ENCODE measurements at regions not wholly inside any gene's neighbourhood (a gene's known extent, or its start where the extent isn't known, plus 50 kb on each side); places are given as distances from the start of the nearest gene placed in this dataset.

DNA sequence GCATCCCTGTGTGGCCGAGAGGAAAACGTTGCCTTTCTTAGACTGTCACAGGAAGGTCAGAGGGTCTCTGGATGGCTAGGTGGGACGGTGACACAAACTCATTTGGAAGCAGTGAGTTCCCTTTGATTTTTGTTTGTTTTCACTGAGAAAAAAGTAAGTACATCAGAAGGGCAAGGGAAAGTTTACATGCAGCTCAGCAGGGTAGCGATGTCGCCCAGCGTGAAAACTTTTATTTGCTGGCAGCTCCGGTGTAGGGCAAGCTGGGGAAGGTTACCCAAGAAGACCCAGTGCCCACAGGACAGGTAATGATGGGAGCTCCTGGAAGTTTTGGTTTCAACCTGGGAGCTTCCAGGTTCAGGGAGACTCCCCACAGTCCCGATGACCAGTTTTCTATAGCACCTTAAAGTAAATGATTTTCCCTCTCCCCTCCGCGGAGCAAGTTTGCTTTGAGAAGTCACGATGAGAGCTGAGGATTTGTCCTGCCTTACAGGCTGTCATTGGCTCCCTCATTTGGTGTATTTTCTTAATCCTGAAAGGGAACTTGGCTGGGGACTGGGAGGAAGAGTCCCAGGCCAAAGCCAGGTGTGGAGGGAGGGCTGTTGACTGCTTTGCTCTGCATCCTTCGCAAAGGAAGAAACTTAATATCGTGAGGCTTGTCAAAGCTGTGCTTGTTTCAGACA is 64.7 kb upstream of the ESRRB start:
- DNase-seq (ENCODE audit: low spot score), result no peak
- H3K4me1 Mint-ChIP-seq (ENCODE audit: low read depth), result peaks cover 5% of the 10 kb centered on the region
- H3K27ac Mint-ChIP-seq, result no peak overlapping the region
- intact Hi-C loops (cut with micrococcal nuclease), result no loop called here
- peaks cover 49% of the 10 kb centered on the region for H3K27me3 Mint-ChIP-seq (ENCODE audit: insufficient read depth)
- H3K9me3 Mint-ChIP-seq, result no peaks in the 10 kb centered on the region
- no peak overlapping the region for H3K4me3 Mint-ChIP-seq
- H3K36me3 Mint-ChIP-seq (ENCODE audit: low read depth), result no peaks in the 10 kb centered on the region

DNA sequence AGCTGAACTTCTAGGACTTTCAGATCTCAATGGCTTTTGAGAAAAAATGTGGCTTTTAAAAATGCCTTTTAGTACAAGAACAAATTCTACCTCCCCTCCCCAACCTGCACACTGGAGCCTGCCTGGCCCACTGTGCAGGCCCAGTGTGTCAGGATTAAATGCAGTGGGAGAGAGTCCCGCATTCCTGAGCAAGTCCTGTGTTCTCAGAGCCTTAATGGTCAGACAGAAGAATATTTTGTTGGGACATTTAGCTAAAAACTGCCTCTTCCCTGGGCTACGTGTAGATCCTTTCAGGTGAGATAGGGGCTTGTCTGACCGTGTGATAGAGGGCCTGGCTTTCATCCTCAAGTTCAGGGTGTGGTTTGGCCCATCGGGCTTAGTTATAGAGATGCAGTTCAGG is 63.1 kb upstream of the ESRRB start:
- no peaks in the 10 kb centered on the region for H3K9me3 Mint-ChIP-seq
- intact Hi-C loops (cut with micrococcal nuclease), result no loop called here
- no peak for DNase-seq (ENCODE audit: low spot score)
- no peak overlapping the region for H3K4me3 Mint-ChIP-seq
- H3K4me1 Mint-ChIP-seq (ENCODE audit: low read depth), result peaks cover 5% of the 10 kb centered on the region
- H3K27ac Mint-ChIP-seq, result no peak overlapping the region
- H3K36me3 Mint-ChIP-seq (ENCODE audit: low read depth), result no peaks in the 10 kb centered on the region
- H3K27me3 Mint-ChIP-seq (ENCODE audit: insufficient read depth), result peaks cover 45% of the 10 kb centered on the region

DNA sequence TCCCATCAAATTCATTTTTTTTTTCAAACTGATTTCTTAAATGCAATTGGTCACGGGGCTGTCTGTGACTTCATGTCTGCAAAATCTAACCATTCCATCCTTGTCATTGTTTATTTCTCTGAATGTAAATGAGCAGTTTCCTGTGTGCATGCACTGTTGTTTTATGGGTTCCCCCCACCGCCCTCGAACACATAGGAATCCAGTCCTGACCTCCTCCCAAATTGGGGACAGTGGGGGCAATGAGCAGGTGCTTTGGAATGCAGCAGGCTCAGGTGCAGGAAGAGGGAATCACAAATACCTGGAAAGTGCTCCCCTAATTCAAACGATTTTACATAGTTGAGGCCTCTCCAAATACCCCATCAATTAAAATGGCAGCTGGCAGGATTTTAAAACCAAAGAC is 62.6 kb upstream of the ESRRB start:
- no peak overlapping the region for H3K27ac Mint-ChIP-seq
- no peak for DNase-seq (ENCODE audit: low spot score)
- H3K4me1 Mint-ChIP-seq (ENCODE audit: low read depth), result peaks cover 5% of the 10 kb centered on the region
- H3K4me3 Mint-ChIP-seq, result no peak overlapping the region
- intact Hi-C loops (cut with micrococcal nuclease), result no loop called here
- H3K27me3 Mint-ChIP-seq (ENCODE audit: insufficient read depth), result peaks cover 42% of the 10 kb centered on the region
- no peaks in the 10 kb centered on the region for H3K36me3 Mint-ChIP-seq (ENCODE audit: low read depth)
- H3K9me3 Mint-ChIP-seq, result no peaks in the 10 kb centered on the region

DNA sequence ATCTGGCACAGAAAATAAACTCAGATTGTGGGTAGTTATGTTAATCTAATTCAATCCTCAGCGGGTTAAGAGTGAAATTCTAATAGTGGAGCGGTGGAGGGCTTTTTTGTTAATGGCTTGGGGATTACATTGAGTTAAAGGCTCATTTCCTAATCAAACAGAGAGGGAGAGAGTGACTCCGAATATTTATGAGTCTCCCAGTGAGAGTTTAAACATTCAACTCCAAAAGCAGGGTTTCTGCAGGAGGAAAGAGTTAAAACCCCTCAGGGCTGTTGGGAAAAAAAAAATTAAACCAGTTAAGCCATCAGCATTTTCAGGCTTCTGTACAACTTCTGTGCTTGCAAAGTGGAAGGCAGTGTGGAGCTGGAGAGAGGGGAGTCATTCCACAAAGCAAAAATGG is 62.1 kb upstream of the ESRRB start:
- Mint-ChIP-seq H3K27me3 (ENCODE audit: insufficient read depth) (peaks cover 40% of the 10 kb centered on the region), H3K27ac (no peak overlapping the region), H3K36me3 (ENCODE audit: low read depth) (no peaks in the 10 kb centered on the region), H3K9me3 (no peaks in the 10 kb centered on the region), H3K4me3 (no peak overlapping the region), H3K4me1 (ENCODE audit: low read depth) (peaks cover 5% of the 10 kb centered on the region)
- DNase-seq (ENCODE audit: low spot score), result no peak
- intact Hi-C loops (cut with micrococcal nuclease), result no loop called here

DNA sequence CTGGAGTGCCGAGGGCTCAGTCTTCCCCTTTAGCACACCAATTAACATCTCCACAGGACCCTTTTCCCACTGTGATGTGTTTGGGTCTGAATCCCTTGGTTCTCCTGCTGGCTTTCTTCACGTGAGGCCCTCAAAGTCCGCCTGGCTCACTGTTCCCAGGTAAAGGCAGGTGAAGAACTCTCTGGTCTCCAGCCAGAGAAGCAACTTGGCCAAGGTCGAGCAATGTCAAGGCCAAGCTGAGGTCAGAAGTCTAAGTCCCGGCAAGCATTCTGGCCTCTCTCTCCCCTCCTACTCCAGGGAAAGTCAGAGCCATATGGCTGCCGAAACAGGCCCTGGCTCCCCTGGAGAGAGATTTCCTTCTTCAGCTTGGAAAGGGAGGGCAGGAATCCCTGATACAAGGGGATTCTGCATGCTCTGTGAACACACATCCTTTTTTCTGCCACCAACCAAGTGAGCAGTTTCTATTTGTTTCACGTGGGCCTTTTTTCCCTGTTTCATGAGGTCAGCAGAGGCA is 61.4 kb upstream of the ESRRB start:
- intact Hi-C loops (cut with micrococcal nuclease), result no loop called here
- Mint-ChIP-seq H3K9me3 (no peaks in the 10 kb centered on the region), H3K4me1 (ENCODE audit: low read depth) (peaks cover 5% of the 10 kb centered on the region), H3K27me3 (ENCODE audit: insufficient read depth) (peaks cover 35% of the 10 kb centered on the region), H3K36me3 (ENCODE audit: low read depth) (no peaks in the 10 kb centered on the region), H3K27ac (no peak overlapping the region), H3K4me3 (no peak overlapping the region)
- no peak for DNase-seq (ENCODE audit: low spot score)

DNA sequence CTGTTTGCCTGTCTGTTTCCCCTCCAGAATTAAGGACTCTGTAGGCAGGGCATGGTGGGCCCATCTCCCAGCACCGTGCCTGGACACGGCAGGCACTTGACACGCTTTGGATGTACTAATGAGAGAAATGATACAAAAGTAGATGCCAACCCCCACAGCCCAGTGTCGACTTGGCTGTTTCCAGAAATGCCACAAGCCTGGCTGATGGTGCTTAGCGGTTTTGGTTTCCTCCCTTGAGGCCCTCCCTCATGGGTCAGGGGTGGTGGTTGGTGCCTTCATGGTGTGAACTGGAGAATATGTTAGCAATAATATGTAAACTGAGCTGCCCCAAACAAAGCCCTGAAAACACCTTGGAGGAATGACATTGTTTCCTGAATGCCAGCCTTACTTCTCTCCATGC is 55.5 kb upstream of the ESRRB start:
- no peaks in the 10 kb centered on the region for H3K36me3 Mint-ChIP-seq (ENCODE audit: low read depth)
- intact Hi-C loops (cut with micrococcal nuclease), result no loop called here
- no peaks in the 10 kb centered on the region for H3K9me3 Mint-ChIP-seq
- H3K4me1 Mint-ChIP-seq (ENCODE audit: low read depth), result no peaks in the 10 kb centered on the region
- H3K4me3 Mint-ChIP-seq, result no peak overlapping the region
- no peak overlapping the region for H3K27ac Mint-ChIP-seq
- DNase-seq (ENCODE audit: low spot score), result no peak
- peaks cover 8% of the 10 kb centered on the region for H3K27me3 Mint-ChIP-seq (ENCODE audit: insufficient read depth)

DNA sequence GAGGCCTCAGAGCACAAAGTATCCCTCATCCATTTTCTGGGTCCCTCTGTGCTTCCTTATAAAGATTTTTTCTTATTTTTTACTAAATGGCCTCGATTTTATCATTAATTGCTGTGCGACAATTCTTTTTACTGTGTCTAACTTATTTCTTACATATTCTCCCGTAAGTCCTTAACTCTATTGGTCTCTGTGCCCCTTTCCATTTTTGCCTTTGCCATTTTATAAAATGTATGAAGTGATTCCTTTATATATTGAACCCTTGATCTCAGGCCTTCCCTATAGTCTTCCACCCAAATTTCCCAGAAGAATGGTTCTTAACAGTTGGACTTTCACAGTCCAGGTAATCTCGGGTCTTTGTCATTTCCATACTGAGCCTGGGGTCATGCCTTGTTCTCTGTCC is 55.0 kb upstream of the ESRRB start:
- peaks cover 8% of the 10 kb centered on the region for H3K27me3 Mint-ChIP-seq (ENCODE audit: insufficient read depth)
- no peak overlapping the region for H3K27ac Mint-ChIP-seq
- H3K4me1 Mint-ChIP-seq (ENCODE audit: low read depth), result no peaks in the 10 kb centered on the region
- no peak for DNase-seq (ENCODE audit: low spot score)
- no peaks in the 10 kb centered on the region for H3K9me3 Mint-ChIP-seq
- H3K36me3 Mint-ChIP-seq (ENCODE audit: low read depth), result no peaks in the 10 kb centered on the region
- intact Hi-C loops (cut with micrococcal nuclease), result no loop called here
- no peak overlapping the region for H3K4me3 Mint-ChIP-seq

DNA sequence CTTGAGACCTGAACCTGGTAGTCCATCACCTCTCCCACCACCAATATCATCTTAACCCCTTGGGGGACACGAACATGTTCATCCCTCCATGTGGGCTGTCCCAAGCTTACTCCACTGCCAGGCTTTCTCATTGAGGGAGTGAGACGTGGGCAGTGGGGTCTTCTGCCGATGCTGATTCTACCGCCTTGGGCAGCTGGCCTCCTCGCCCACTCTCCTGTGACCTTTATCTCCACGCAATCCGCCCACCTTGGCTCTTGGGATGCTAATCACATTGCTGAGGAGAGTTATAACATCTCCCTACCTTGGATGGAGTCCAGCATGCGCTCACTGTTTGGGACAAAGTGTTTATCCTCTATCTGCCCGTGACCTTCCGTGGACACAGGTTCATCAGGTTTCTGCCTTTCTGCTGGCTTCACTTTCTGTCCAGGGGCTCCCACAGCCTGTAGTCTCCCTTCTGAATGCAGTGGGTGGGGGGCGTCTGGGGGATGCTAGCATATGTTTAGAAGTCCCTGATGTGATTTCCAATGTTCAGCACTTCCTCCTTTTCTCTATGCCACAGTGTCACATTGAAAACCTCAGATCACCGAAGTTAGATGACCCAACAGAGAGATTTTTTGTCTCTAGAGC is 53.2 kb upstream of the ESRRB start:
- H3K4me3 Mint-ChIP-seq, result no peak overlapping the region
- H3K27ac Mint-ChIP-seq, result no peak overlapping the region
- H3K4me1 Mint-ChIP-seq (ENCODE audit: low read depth), result no peaks in the 10 kb centered on the region
- no peaks in the 10 kb centered on the region for H3K9me3 Mint-ChIP-seq
- intact Hi-C loops (cut with micrococcal nuclease), result no loop called here
- no peak for DNase-seq (ENCODE audit: low spot score)
- H3K36me3 Mint-ChIP-seq (ENCODE audit: low read depth), result no peaks in the 10 kb centered on the region
- H3K27me3 Mint-ChIP-seq (ENCODE audit: insufficient read depth), result peaks cover 8% of the 10 kb centered on the region

DNA sequence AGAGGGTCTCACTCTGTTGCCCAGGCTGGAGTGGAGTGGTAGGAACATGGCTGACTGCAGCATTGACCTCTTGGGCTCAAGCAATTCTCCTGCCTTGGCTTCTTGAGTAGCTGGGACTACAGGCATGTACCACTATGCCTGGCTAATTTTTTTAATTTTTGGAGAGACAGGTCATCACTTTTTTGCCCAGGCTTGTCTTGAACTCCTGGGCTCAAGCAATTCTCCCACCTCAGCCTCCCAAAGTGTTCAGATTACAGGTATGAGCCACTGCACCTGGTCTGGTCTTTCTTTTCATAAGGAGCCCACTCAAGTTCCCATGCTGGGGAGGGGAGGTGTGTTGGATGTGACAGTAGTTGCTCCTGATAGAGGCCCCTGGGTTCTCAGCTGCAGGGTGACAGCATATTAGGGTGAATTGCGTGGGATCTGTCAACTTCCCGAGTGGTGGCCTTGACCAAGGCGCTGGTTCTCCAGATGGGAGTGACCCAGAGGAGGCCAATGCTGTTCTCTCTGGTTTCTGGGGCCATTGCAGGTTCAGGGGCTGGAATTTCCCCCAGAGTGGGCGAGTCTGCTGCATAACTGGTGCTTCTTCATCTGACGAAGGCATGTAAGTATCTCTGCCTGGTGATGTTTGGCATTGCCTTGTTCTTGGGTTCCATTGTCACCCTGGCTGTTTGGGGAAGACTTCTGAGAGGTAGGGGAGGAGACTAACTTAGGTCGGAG is 52.4 kb upstream of the ESRRB start:
- Mint-ChIP-seq H3K27ac (no peak overlapping the region), H3K9me3 (no peaks in the 10 kb centered on the region), H3K36me3 (ENCODE audit: low read depth) (no peaks in the 10 kb centered on the region), H3K4me1 (ENCODE audit: low read depth) (no peaks in the 10 kb centered on the region), H3K27me3 (ENCODE audit: insufficient read depth) (peaks cover 10% of the 10 kb centered on the region), H3K4me3 (no peak overlapping the region)
- intact Hi-C loops (cut with micrococcal nuclease), result no loop called here
- no peak for DNase-seq (ENCODE audit: low spot score)

DNA sequence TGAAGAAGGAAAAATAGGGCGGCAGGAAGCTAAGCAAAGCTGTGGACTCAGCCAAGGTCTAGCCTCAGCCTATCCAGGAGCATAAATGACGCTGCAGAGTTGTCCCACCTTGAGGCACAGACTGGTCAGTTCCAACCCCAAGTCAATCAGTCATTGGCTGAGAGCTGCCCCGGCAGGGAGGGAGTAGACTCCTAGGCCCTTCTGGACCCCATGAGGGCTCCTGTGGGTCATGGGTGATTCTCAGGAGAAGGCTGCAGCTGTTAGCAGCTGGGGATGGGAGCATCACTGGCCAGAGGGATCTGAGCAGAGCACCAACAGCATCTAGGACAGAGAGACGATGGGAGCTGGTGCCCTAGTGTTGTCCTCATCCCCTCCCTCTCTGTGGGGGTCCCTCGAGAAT is 51.8 kb upstream of the ESRRB start:
- Mint-ChIP-seq H3K9me3 (no peaks in the 10 kb centered on the region), H3K27ac (no peak overlapping the region)

More for the DNA sequence above, 51.8 kb upstream of the ESRRB start:
- Mint-ChIP-seq H3K36me3 (ENCODE audit: low read depth) (no peaks in the 10 kb centered on the region), H3K27me3 (ENCODE audit: insufficient read depth) (peaks cover 15% of the 10 kb centered on the region), H3K4me3 (no peak overlapping the region), H3K4me1 (ENCODE audit: low read depth) (no peaks in the 10 kb centered on the region)
- intact Hi-C loops (cut with micrococcal nuclease), result no loop called here
- DNase-seq (ENCODE audit: low spot score), result no peak

All from activated T-helper 1 cell treated with anti-CD3 and anti-CD28 coated beads, Interleukin-12 subunit alpha, Interleukin-12 subunit beta, Interleukin-2, Interleukin-4 antibody, amounts not matched to agents 30 ng/mL and 10 ng/mL and 1 ng/mL, durations not matched to agents 14 hours and 24 hours and 36 hours (primary cell).